ENCODE measurements at regions not wholly inside any gene's neighbourhood (a gene's known extent, or its start where the extent isn't known, plus 50 kb on each side); places are given as distances from the start of the nearest gene placed in this dataset.

DNA sequence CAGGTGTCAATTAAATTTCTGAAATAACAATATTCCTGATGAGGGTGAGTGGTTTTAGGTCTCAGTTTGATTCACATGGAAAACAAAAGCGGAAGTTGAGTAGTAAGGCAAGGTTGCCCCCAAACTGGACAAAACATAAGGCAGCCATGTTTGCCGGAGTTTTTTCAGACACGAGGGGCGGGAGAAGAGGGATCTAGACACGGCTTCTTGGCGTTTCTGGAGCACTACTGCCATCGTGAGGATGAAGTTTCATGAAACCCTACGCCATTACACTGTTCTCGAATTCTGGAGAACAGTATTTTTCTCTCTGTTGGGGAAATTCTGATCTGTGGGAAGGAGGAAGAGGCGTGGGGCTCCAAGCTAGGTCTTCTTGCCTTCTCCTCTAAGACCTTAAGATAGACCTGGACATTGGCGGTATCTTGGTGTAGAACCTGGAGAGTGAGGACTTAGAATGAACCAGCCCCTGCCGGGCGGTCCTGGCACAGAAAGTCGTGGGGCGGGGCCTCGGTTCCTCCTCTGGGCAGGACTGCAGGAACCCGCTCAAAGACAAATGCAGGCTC, 160.3 kb downstream of the OR13H1 start:
- H3K9me3 ChIP-seq = no peaks in the 10 kb centered on the region
- TF ChIP-seq, protein P1, sequence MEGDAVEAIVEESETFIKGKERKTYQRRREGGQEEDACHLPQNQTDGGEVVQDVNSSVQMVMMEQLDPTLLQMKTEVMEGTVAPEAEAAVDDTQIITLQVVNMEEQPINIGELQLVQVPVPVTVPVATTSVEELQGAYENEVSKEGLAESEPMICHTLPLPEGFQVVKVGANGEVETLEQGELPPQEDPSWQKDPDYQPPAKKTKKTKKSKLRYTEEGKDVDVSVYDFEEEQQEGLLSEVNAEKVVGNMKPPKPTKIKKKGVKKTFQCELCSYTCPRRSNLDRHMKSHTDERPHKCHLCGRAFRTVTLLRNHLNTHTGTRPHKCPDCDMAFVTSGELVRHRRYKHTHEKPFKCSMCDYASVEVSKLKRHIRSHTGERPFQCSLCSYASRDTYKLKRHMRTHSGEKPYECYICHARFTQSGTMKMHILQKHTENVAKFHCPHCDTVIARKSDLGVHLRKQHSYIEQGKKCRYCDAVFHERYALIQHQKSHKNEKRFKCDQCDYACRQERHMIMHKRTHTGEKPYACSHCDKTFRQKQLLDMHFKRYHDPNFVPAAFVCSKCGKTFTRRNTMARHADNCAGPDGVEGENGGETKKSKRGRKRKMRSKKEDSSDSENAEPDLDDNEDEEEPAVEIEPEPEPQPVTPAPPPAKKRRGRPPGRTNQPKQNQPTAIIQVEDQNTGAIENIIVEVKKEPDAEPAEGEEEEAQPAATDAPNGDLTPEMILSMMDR (IDR thresholded peaks at IDR 0.05) = no peak
- no peak overlapping the region for H3K27ac ChIP-seq
- DNase-seq (ENCODE audit: low spot score) = no peak
- no peaks in the 10 kb centered on the region for H3K27me3 ChIP-seq (replicated peaks; ENCODE audit: insufficient read depth)
- no peak overlapping the region for H3K4me3 ChIP-seq
- no peak for ATAC-seq (ENCODE audit: insufficient number of reproducible peaks, low FRiP score, low read depth)
- H3K4me1 ChIP-seq (ENCODE audit: control insufficient read depth in 1 of 2, low read depth in 2 of 2) = no peaks in the 10 kb centered on the region
- H3K36me3 ChIP-seq = no peaks in the 10 kb centered on the region

DNA sequence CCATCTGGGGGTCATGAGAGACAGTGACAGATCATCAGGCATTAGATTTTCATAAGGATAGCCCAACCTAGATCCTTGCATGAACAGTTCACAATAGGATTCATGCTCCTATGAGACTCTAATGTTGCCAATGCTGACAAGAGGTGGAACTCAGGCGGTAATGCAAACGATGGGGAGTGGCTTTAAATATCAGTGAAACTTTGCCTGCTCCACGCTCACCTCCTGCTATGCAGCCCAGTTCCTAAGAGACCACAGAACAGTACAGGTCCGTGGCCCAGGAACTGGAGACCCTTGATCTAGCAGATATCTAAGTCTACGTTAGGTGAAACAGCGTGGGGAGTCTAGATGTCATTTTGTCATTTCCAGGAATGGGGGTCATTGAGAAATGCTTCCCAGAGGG, 165.7 kb downstream of the OR13H1 start:
- Histone ChIP-seq H3K27ac (no peak overlapping the region), H3K4me3 (no peak overlapping the region), H3K4me1 (ENCODE audit: control insufficient read depth in 1 of 2, low read depth in 2 of 2) (no peaks in the 10 kb centered on the region), H3K36me3 (no peaks in the 10 kb centered on the region), H3K27me3 (replicated peaks; ENCODE audit: insufficient read depth) (no peaks in the 10 kb centered on the region), H3K9me3 (no peaks in the 10 kb centered on the region)
- TF ChIP-seq, protein P1 (IDR thresholded peaks at IDR 0.05) = no peak
- no peak for DNase-seq (ENCODE audit: low spot score)
- no peak for ATAC-seq (ENCODE audit: insufficient number of reproducible peaks, low FRiP score, low read depth)

DNA sequence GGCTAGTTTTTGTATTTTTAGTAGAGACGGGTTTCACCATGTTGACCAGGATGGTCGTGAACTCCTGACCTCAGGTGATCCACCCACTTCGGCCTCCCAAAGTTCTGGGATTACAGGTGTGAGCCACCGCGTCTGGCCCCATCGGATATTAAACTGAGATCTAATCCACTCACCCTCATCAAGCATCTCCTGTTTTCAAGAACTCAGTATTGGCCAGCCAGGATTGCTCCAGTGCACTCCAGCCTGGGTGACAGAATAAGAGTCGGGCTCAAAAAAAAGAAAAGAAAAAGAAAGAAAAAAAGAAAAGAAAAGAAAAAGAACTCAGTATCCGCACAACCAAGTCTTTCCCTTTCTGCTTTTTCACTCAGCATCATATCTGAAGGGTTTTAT, 167.6 kb downstream of the OR13H1 start:
- Histone ChIP-seq H3K4me3 (no peak overlapping the region), H3K36me3 (no peaks in the 10 kb centered on the region), H3K27me3 (replicated peaks; ENCODE audit: insufficient read depth) (no peaks in the 10 kb centered on the region), H3K4me1 (ENCODE audit: control insufficient read depth in 1 of 2, low read depth in 2 of 2) (no peaks in the 10 kb centered on the region), H3K27ac (no peak overlapping the region), H3K9me3 (no peaks in the 10 kb centered on the region)
- no peak for ATAC-seq (ENCODE audit: insufficient number of reproducible peaks, low FRiP score, low read depth)
- DNase-seq (ENCODE audit: low spot score) = no peak
- TF ChIP-seq, protein P1 (IDR thresholded peaks at IDR 0.05) = no peak

DNA sequence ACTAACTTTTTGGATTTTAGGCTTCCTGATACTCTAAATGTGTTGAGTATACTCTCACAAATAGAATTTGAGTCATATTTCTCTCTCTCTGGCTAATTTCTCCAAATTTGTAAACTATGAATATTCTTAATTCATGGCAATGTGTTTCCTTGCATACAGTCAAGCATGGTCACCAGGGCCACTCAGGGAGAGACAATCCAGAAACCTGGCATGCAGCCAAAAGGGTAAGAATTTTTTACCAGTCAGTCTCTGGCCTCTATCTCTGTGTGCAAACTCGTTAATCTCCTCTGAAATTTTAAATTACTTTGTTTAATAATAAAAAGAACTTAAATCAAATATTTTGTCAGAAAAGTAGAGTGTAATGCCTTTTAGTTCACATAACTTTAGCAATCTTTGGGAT, 179.8 kb downstream of the OR13H1 start:
- no peaks in the 10 kb centered on the region for H3K9me3 ChIP-seq
- DNase-seq (ENCODE audit: low spot score) (no peak), ATAC-seq (ENCODE audit: insufficient number of reproducible peaks, low FRiP score, low read depth) (no peak)
- TF ChIP-seq, protein P1 (IDR thresholded peaks at IDR 0.05) = no peak
- H3K27me3 ChIP-seq (replicated peaks; ENCODE audit: insufficient read depth) = no peaks in the 10 kb centered on the region
- no peak overlapping the region for H3K27ac ChIP-seq
- no peak overlapping the region for H3K4me3 ChIP-seq
- H3K36me3 ChIP-seq = no peaks in the 10 kb centered on the region
- H3K4me1 ChIP-seq (ENCODE audit: control insufficient read depth in 1 of 2, low read depth in 2 of 2) = no peaks in the 10 kb centered on the region

DNA sequence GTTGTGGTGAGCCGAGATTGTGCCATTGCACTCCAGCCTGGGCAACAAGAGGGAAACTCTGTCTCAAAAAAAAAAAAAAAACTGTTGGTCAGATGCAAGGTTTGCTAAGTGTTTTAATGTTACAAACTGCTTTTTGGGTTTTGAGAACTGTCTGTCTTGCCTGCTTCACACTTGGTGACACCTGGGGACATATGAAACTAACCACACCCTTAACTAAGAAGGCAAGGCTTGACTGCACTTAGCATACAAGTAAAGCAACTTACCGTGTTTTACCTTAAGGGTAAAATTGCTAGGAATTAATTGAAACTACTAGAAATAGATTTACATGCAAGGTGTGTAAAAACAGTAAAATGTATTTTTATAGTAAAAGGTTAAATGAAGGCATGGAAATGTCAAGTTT, 180.4 kb downstream of the OR13H1 start:
- no peaks in the 10 kb centered on the region for H3K4me1 ChIP-seq (ENCODE audit: control insufficient read depth in 1 of 2, low read depth in 2 of 2)
- TF ChIP-seq, protein P1 (IDR thresholded peaks at IDR 0.05) = no peak
- DNase-seq (ENCODE audit: low spot score) (no peak), ATAC-seq (ENCODE audit: insufficient number of reproducible peaks, low FRiP score, low read depth) (no peak)
- H3K27me3 ChIP-seq (replicated peaks; ENCODE audit: insufficient read depth) = no peaks in the 10 kb centered on the region
- H3K27ac ChIP-seq = no peak overlapping the region
- no peaks in the 10 kb centered on the region for H3K9me3 ChIP-seq
- no peaks in the 10 kb centered on the region for H3K36me3 ChIP-seq
- no peak overlapping the region for H3K4me3 ChIP-seq
